ENCODE measurements at regions not wholly inside any gene's neighbourhood (a gene's known extent, or its start where the extent isn't known, plus 50 kb on each side); places are given as distances from the start of the nearest gene placed in this dataset.

GRCh38 chr11:107179829-107180228 is 161.6 kb upstream of the GUCY1A2 start (continued):
- TF ChIP-seq, protein P1, sequence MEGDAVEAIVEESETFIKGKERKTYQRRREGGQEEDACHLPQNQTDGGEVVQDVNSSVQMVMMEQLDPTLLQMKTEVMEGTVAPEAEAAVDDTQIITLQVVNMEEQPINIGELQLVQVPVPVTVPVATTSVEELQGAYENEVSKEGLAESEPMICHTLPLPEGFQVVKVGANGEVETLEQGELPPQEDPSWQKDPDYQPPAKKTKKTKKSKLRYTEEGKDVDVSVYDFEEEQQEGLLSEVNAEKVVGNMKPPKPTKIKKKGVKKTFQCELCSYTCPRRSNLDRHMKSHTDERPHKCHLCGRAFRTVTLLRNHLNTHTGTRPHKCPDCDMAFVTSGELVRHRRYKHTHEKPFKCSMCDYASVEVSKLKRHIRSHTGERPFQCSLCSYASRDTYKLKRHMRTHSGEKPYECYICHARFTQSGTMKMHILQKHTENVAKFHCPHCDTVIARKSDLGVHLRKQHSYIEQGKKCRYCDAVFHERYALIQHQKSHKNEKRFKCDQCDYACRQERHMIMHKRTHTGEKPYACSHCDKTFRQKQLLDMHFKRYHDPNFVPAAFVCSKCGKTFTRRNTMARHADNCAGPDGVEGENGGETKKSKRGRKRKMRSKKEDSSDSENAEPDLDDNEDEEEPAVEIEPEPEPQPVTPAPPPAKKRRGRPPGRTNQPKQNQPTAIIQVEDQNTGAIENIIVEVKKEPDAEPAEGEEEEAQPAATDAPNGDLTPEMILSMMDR (IDR thresholded peaks at IDR 0.05 in 2 of 3, conservative IDR thresholded peaks at IDR 0.05 in 1 of 3; ENCODE audit: borderline replicate concordance in 1 of 3, insufficient read depth in 1 of 3, low read depth in 2 of 3, low read length in 2 of 3) = no peak
- TF ChIP-seq EGR1 (IDR thresholded peaks at IDR 0.05; ENCODE audit: low read depth) = no peak

DNA sequence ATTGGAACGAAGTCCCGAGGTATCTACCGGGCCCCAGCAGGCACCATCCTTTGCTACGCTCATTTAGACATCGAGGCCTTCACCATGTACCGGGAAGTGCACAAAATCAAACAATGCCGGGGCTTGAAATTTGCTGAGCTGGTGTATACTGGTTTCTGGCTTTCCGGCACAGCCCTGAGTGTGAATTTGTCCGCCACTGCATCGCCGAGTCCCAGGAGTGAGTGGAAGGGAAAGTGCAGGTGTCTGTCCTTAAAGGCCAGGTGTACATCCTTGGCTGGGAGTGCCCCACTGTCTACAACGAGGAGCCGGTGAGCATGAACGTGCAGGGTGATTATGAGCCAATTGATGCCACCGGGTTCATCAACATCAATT is 158.8 kb upstream of the GUCY1A2 start:
- Histone ChIP-seq H3K27ac (ENCODE audit: low read depth, low read length) (no peak overlapping the region), H2AFZ (ENCODE audit: low read depth, low read length, poor library complexity, severe bottlenecking) (no peak overlapping the region), H3K79me2 (ENCODE audit: insufficient read depth, low read length) (no peaks in the 10 kb centered on the region), H3K9me3 (ENCODE audit: control insufficient read depth in 1 of 2, insufficient read depth in 1 of 2, low read depth in 1 of 2, low read length in 2 of 2) (no peaks in the 10 kb centered on the region), H3K4me1 (ENCODE audit: control insufficient read depth in 1 of 2, insufficient read depth in 2 of 2, low read length in 2 of 2) (no peaks in the 10 kb centered on the region), H4K20me1 (ENCODE audit: insufficient read depth) (no peaks in the 10 kb centered on the region), H3K4me3 (replicated peaks in 1 of 2; ENCODE audit: low read depth in 1 of 2, low read length in 2 of 2) (no peak overlapping the region), H3K36me3 (ENCODE audit: control insufficient read depth in 1 of 2, insufficient read depth in 2 of 2, low read length in 2 of 2) (no peaks in the 10 kb centered on the region), H3K9ac (ENCODE audit: low read length) (no peak overlapping the region), H3K9me2 (ENCODE audit: insufficient read depth) (no peaks in the 10 kb centered on the region), H3K27me3 (ENCODE audit: insufficient read depth, low read length) (no peaks in the 10 kb centered on the region), H3K4me2 (ENCODE audit: low read length) (no peak overlapping the region)
- TF ChIP-seq ELF1 (IDR thresholded peaks at IDR 0.05; ENCODE audit: borderline replicate concordance, low read depth) (no peak), ATF3 (IDR thresholded peaks at IDR 0.05) (no peak), MAX (IDR thresholded peaks at IDR 0.05) (no peak), POLR2A (IDR thresholded peaks at IDR 0.05; ENCODE audit: borderline replicate concordance, extremely low read depth, insufficient read depth, insufficient read length) (no peak), EZH2phosphoT487 (IDR thresholded peaks at IDR 0.05; ENCODE audit: borderline replicate concordance) (no peak), SRF (IDR thresholded peaks at IDR 0.05; ENCODE audit: low read depth) (no peak), ZNF274 (IDR thresholded peaks at IDR 0.05; ENCODE audit: low read depth, low read length) (no peak), FOSL1 (IDR thresholded peaks at IDR 0.05; ENCODE audit: low read depth) (no peak), JUND (IDR thresholded peaks at IDR 0.05) (no peak), RAD21 (IDR thresholded peaks at IDR 0.05; ENCODE audit: low read depth) (no peak), CBX3 (IDR thresholded peaks at IDR 0.05; ENCODE audit: low read depth) (no peak), ZBTB33 (IDR thresholded peaks at IDR 0.05; ENCODE audit: extremely low read depth, insufficient replicate concordance, low read length) (no peak)
- TF ChIP-seq, protein P1 (IDR thresholded peaks at IDR 0.05 in 2 of 3, conservative IDR thresholded peaks at IDR 0.05 in 1 of 3; ENCODE audit: borderline replicate concordance in 1 of 3, insufficient read depth in 1 of 3, low read depth in 2 of 3, low read length in 2 of 3) = no peak
- ChIA-PET CTCF (no interaction called here), RAD21 (ENCODE audit: low non-redundant PET in 1 of 2, low total read pairs in 2 of 2, uncharacterized antibody in 2 of 2, unreplicated experiment in 2 of 2) (no interaction called here), POLR2A (no interaction called here)
- no peak for DNase-seq (ENCODE audit: low read depth, low spot score)
- no TSS peak for BruUV-seq (replicated peaks)
- intact Hi-C loops (cut with micrococcal nuclease) = no loop called here
- no peak for ATAC-seq
